ENCODE measurements at regions not wholly inside any gene's neighbourhood (a gene's known extent, or its start where the extent isn't known, plus 50 kb on each side); places are given as distances from the start of the nearest gene placed in this dataset.

DNA sequence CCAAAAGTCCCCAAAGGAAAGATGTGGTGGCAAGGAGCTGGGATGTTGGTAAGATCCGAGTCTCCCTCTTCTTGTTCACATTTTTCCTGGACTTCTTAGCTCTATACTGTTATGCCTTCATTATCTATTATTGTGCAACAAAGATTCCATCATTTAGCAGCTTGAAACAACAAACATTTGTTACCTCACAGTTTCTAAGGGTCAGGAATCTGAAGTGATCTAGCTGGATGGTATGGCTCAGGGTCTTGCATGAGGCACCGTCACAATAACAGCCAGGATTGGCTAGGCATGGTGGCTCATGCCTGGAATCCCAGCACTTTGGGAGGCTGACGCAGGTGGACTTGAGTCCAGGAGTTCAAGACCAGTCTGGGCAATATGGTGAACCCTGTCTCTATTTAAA lies 51.1 kb upstream of the KRAS start:
- no peaks in the 10 kb centered on the region for H3K4me1 ChIP-seq (ENCODE audit: control insufficient read depth in 2 of 2, insufficient read depth in 2 of 2, low read length in 2 of 2)
- H3K9ac ChIP-seq (ENCODE audit: low read depth in 1 of 2, low read length in 2 of 2): no peak overlapping the region
- H3K27ac ChIP-seq (ENCODE audit: low read depth in 2 of 2, low read length in 2 of 2): no peak overlapping the region
- no peak overlapping the region for H3K4me3 ChIP-seq (ENCODE audit: low read length in 2 of 2)
- H3K9me3 ChIP-seq (ENCODE audit: control insufficient read depth in 2 of 2, low read length in 2 of 2): no peaks in the 10 kb centered on the region
- H3K36me3 ChIP-seq (ENCODE audit: control insufficient read depth in 2 of 2, insufficient read depth in 2 of 2, low read length in 2 of 2): no peaks in the 10 kb centered on the region
- no peaks in the 10 kb centered on the region for H3K27me3 ChIP-seq (ENCODE audit: control insufficient read depth in 2 of 2, insufficient read depth in 2 of 2, low read length in 2 of 2)

Measured in mucosa of rectum (tissue), 2 donors.